ENCODE measurements at regions not wholly inside any gene's neighbourhood (a gene's known extent, or its start where the extent isn't known, plus 50 kb on each side); places are given as distances from the start of the nearest gene placed in this dataset.

GRCh38 chr15:29914511-29914926, 92.3 kb upstream of the TJP1 start (continued):
- TF ChIP-seq SMAD4 (CRISPR knock-in tag; IDR thresholded peaks at IDR 0.05) (no peak), ATF2 (CRISPR knock-in tag; IDR thresholded peaks at IDR 0.05; ENCODE audit: borderline replicate concordance, low read depth) (no peak)

DNA sequence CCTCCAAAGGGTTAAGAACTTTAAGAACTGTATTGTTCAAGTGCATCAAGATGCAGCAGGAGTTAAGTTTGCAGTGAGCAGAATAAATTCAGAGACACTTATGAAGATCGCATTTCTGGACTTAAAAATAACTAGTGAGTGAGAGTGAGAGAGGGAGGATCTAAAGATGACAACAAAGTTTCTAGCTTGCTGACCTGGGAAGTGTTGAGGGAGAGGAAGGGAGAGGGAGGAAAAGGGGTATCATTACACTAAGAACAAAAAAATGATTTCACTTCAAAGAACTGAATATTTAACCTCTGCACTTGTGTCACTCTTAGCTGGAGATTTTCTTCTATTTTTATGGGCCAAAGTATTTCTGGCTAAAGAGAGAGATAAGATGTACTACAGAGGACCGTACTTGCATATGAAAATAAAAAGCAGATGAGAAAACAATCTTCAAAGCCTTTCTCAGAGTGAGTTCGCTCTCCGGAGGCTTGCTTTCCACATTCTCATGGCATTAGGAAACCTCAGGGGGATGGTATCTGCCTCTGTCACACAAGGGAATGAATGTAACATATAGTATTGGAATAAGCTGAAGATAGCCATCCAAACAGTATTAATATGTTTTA, 91.4 kb upstream of the TJP1 start:
- no peak for DNase-seq (ENCODE audit: low spot score)
- no peaks in the 10 kb centered on the region for H3K27me3 Mint-ChIP-seq (ENCODE audit: low read depth)
- ChIA-PET POLR2A (no interaction called here), CTCF (interaction anchor here (2.6 kb wide), 1 partner anchor 12 kb away, joined by 17 read pairs; no protein-coding TSS in a partner anchor)
- peaks cover 17% of the 10 kb centered on the region for H3K36me3 Mint-ChIP-seq
- no peak overlapping the region for H3K4me3 Mint-ChIP-seq
- no peak for ATAC-seq
- H3K9me3 Mint-ChIP-seq, result peaks cover 21% of the 10 kb centered on the region
- no peak for TF ChIP-seq USF1 (CRISPR knock-in tag; IDR thresholded peaks at IDR 0.05)
- TF ChIP-seq TEAD1 (CRISPR knock-in tag; IDR thresholded peaks at IDR 0.05), result no peak
- no peak for TF ChIP-seq JAZF1 (CRISPR knock-in tag; IDR thresholded peaks at IDR 0.05)
- no peak for TF ChIP-seq NFE2L1 (CRISPR knock-in tag; IDR thresholded peaks at IDR 0.05)
- no peak for TF ChIP-seq RORB (CRISPR knock-in tag; IDR thresholded peaks at IDR 0.05)
- TF ChIP-seq ZNF219 (CRISPR knock-in tag; IDR thresholded peaks at IDR 0.05; ENCODE audit: borderline replicate concordance), result no peak
- TF ChIP-seq, protein P1, sequence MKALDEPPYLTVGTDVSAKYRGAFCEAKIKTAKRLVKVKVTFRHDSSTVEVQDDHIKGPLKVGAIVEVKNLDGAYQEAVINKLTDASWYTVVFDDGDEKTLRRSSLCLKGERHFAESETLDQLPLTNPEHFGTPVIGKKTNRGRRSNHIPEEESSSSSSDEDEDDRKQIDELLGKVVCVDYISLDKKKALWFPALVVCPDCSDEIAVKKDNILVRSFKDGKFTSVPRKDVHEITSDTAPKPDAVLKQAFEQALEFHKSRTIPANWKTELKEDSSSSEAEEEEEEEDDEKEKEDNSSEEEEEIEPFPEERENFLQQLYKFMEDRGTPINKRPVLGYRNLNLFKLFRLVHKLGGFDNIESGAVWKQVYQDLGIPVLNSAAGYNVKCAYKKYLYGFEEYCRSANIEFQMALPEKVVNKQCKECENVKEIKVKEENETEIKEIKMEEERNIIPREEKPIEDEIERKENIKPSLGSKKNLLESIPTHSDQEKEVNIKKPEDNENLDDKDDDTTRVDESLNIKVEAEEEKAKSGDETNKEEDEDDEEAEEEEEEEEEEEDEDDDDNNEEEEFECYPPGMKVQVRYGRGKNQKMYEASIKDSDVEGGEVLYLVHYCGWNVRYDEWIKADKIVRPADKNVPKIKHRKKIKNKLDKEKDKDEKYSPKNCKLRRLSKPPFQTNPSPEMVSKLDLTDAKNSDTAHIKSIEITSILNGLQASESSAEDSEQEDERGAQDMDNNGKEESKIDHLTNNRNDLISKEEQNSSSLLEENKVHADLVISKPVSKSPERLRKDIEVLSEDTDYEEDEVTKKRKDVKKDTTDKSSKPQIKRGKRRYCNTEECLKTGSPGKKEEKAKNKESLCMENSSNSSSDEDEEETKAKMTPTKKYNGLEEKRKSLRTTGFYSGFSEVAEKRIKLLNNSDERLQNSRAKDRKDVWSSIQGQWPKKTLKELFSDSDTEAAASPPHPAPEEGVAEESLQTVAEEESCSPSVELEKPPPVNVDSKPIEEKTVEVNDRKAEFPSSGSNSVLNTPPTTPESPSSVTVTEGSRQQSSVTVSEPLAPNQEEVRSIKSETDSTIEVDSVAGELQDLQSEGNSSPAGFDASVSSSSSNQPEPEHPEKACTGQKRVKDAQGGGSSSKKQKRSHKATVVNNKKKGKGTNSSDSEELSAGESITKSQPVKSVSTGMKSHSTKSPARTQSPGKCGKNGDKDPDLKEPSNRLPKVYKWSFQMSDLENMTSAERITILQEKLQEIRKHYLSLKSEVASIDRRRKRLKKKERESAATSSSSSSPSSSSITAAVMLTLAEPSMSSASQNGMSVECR (CRISPR knock-in tag; IDR thresholded peaks at IDR 0.05; ENCODE audit: borderline replicate concordance), result no peak
- no peak for TF ChIP-seq ZBTB43 (CRISPR knock-in tag; IDR thresholded peaks at IDR 0.05)
- TF ChIP-seq FOXK1 (CRISPR knock-in tag; IDR thresholded peaks at IDR 0.05), result no peak
- no peak for TF ChIP-seq FOXP4 (CRISPR knock-in tag; IDR thresholded peaks at IDR 0.05)
- TF ChIP-seq ATF1 (CRISPR knock-in tag; IDR thresholded peaks at IDR 0.05), result no peak
- peaks cover 23% of the 10 kb centered on the region for H3K4me1 Mint-ChIP-seq
- 0 out of 2 replicates have a peak overlapping the region, but pooled peaks have one; percentile 46 for H3K27ac Mint-ChIP-seq

DNA sequence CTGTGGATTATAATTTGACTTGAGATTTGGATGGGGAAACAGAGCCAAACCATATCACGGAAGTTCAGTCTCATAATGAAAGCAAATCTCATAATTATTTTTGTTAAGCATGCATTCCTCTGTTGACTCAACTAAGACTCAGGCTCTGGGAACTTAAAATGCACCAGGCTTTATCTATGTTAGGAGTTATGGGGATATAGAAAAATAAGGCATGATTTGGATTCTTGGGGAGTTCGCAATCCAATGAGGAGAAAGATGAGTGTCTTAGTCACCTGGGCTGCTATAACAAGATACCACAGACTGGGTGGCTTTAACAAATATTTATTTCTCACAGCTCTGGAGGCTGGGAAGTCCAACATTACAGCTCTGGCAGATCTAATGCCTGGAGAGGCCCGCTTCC, 89.4 kb upstream of the TJP1 start:
- ChIA-PET CTCF (no interaction called here), POLR2A (no interaction called here)
- H3K9me3 Mint-ChIP-seq, result peaks cover 28% of the 10 kb centered on the region
- H3K36me3 Mint-ChIP-seq, result peaks cover 22% of the 10 kb centered on the region
- DNase-seq (ENCODE audit: low spot score) (no peak), ATAC-seq (no peak)
- peaks cover 36% of the 10 kb centered on the region for H3K4me1 Mint-ChIP-seq
- no peak overlapping the region for H3K27ac Mint-ChIP-seq
- H3K27me3 Mint-ChIP-seq (ENCODE audit: low read depth), result no peaks in the 10 kb centered on the region
- H3K4me3 Mint-ChIP-seq, result no peak overlapping the region
- no peak for TF ChIP-seq ZBTB21 (CRISPR knock-in tag; IDR thresholded peaks at IDR 0.05; ENCODE audit: borderline replicate concordance)
- no peak for TF ChIP-seq ZNF263 (CRISPR knock-in tag; IDR thresholded peaks at IDR 0.05; ENCODE audit: low read depth)
- no peak for TF ChIP-seq ATF3 (CRISPR knock-in tag; conservative IDR thresholded peaks at IDR 0.05)
- TF ChIP-seq ELF4 (CRISPR knock-in tag; IDR thresholded peaks at IDR 0.05; ENCODE audit: low read depth), result no peak
- no peak for TF ChIP-seq CTCF (IDR thresholded peaks at IDR 0.05)
- no peak for TF ChIP-seq SMAD4 (CRISPR knock-in tag; IDR thresholded peaks at IDR 0.05)
- no peak for TF ChIP-seq JUN (CRISPR knock-in tag; IDR thresholded peaks at IDR 0.05)
- TF ChIP-seq, protein P2, sequence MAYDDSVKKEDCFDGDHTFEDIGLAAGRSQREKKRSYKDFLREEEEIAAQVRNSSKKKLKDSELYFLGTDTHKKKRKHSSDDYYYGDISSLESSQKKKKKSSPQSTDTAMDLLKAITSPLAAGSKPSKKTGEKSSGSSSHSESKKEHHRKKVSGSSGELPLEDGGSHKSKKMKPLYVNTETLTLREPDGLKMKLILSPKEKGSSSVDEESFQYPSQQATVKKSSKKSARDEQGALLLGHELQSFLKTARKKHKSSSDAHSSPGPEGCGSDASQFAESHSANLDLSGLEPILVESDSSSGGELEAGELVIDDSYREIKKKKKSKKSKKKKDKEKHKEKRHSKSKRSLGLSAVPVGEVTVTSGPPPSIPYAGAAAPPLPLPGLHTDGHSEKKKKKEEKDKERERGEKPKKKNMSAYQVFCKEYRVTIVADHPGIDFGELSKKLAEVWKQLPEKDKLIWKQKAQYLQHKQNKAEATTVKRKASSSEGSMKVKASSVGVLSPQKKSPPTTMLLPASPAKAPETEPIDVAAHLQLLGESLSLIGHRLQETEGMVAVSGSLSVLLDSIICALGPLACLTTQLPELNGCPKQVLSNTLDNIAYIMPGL (CRISPR knock-in tag; IDR thresholded peaks at IDR 0.05), result no peak

All from WTC11 (cell line).